ENCODE measurements at regions not wholly inside any gene's neighbourhood (a gene's known extent, or its start where the extent isn't known, plus 50 kb on each side); places are given as distances from the start of the nearest gene placed in this dataset.

GRCh38 chr16:74073456-74073855, 223.2 kb upstream of the PSMD7 start (continued):
- TF ChIP-seq ZNF274 (IDR thresholded peaks at IDR 0.05; ENCODE audit: insufficient read depth, insufficient read length): no peak
- no peak for TF ChIP-seq EP300 (IDR thresholded peaks at IDR 0.05; ENCODE audit: borderline replicate concordance in 1 of 2, control insufficient read depth in 1 of 2, low read depth in 2 of 2, low read length in 2 of 2)
- TF ChIP-seq RELB (IDR thresholded peaks at IDR 0.05; ENCODE audit: low read depth): no peak
- TF ChIP-seq ESRRA (IDR thresholded peaks at IDR 0.05; ENCODE audit: low read length): no peak
- TF ChIP-seq, protein P1, sequence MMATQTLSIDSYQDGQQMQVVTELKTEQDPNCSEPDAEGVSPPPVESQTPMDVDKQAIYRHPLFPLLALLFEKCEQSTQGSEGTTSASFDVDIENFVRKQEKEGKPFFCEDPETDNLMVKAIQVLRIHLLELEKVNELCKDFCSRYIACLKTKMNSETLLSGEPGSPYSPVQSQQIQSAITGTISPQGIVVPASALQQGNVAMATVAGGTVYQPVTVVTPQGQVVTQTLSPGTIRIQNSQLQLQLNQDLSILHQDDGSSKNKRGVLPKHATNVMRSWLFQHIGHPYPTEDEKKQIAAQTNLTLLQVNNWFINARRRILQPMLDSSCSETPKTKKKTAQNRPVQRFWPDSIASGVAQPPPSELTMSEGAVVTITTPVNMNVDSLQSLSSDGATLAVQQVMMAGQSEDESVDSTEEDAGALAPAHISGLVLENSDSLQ (IDR thresholded peaks at IDR 0.05): no peak
- TF ChIP-seq, protein P2, sequence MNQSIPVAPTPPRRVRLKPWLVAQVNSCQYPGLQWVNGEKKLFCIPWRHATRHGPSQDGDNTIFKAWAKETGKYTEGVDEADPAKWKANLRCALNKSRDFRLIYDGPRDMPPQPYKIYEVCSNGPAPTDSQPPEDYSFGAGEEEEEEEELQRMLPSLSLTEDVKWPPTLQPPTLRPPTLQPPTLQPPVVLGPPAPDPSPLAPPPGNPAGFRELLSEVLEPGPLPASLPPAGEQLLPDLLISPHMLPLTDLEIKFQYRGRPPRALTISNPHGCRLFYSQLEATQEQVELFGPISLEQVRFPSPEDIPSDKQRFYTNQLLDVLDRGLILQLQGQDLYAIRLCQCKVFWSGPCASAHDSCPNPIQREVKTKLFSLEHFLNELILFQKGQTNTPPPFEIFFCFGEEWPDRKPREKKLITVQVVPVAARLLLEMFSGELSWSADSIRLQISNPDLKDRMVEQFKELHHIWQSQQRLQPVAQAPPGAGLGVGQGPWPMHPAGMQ (IDR thresholded peaks at IDR 0.05; ENCODE audit: borderline replicate concordance): no peak
- no peak for TF ChIP-seq BCL11A (IDR thresholded peaks at IDR 0.05; ENCODE audit: low read depth, low read length)

- no peaks in the 10 kb centered on the region for H4K20me1 ChIP-seq (ENCODE audit: control insufficient read depth, insufficient read depth)
Observed at GRCh38 chr16:74071996-74072535, 224.5 kb upstream of the PSMD7 start.

More at GRCh38 chr16:74071996-74072535, 224.5 kb upstream of the PSMD7 start:
- Histone ChIP-seq H3K79me2 (ENCODE audit: control insufficient read depth, insufficient read depth, low read length) (no peaks in the 10 kb centered on the region), H3K9me3 (replicated peaks; ENCODE audit: control insufficient read depth, insufficient read depth, low read length) (no peaks in the 10 kb centered on the region; the same call in 2 of the 3 replicates), H2AFZ (ENCODE audit: control insufficient read depth, low read depth, low read length) (no peak overlapping the region), H3K36me3 (ENCODE audit: control insufficient read depth in 2 of 2, insufficient read depth in 2 of 2, low read length in 1 of 2) (no peaks in the 10 kb centered on the region), H3K4me3 (no peak overlapping the region), H3K9ac (ENCODE audit: control insufficient read depth, insufficient read depth, low read length) (no peak overlapping the region), H3K4me2 (ENCODE audit: control insufficient read depth, insufficient read depth) (no peak overlapping the region), H3K27me3 (replicated peaks in 1 of 2; ENCODE audit: control insufficient read depth in 2 of 2, insufficient read depth in 2 of 2, low read length in 1 of 2) (no peaks in the 10 kb centered on the region), H3K4me1 (ENCODE audit: control insufficient read depth, insufficient read depth, low read length) (no peaks in the 10 kb centered on the region), H3K27ac (ENCODE audit: control insufficient read depth, insufficient read depth) (no peak overlapping the region)
- no peak for FAIRE-seq
- RAD21 ChIA-PET (ENCODE audit: unreplicated experiment): no interaction called here
- CTCF ChIA-PET: interaction anchor here (0.9 kb wide), 1 partner anchor 37 kb away, joined by 3 read pairs; no protein-coding TSS in a partner anchor
- intact Hi-C loops (cut with micrococcal nuclease; ENCODE audit: unreplicated experiment): no loop called here
- in situ Hi-C loops (cut with MboI): no loop called here
- SMC1A ChIA-PET (ENCODE audit: uncharacterized antibody, unreplicated experiment): interaction anchor here (1.4 kb wide), 1 partner anchor 11 kb away, joined by 3 read pairs; no protein-coding TSS in a partner anchor
- 35% methylated on average over 8 of the region's 8 CpGs for WGBS (ENCODE audit: insufficient coverage, insufficient replicate concordance, low lambda C conversion rate, missing lambda C conversion rate)
- peak; percentile 22 for ATAC-seq
- no TSS peak for BruUV-seq (replicated peaks)
- TF ChIP-seq JUNB (IDR thresholded peaks at IDR 0.05) (no peak), CHD1 (IDR thresholded peaks at IDR 0.05; ENCODE audit: low read depth, low read length) (no peak), BCL3 (IDR thresholded peaks at IDR 0.05; ENCODE audit: borderline replicate concordance, insufficient read depth, low read depth, low read length, poor library complexity, severe bottlenecking) (no peak), ZBED1 (IDR thresholded peaks at IDR 0.05; ENCODE audit: borderline replicate concordance) (no peak)
- TF ChIP-seq, protein P3, sequence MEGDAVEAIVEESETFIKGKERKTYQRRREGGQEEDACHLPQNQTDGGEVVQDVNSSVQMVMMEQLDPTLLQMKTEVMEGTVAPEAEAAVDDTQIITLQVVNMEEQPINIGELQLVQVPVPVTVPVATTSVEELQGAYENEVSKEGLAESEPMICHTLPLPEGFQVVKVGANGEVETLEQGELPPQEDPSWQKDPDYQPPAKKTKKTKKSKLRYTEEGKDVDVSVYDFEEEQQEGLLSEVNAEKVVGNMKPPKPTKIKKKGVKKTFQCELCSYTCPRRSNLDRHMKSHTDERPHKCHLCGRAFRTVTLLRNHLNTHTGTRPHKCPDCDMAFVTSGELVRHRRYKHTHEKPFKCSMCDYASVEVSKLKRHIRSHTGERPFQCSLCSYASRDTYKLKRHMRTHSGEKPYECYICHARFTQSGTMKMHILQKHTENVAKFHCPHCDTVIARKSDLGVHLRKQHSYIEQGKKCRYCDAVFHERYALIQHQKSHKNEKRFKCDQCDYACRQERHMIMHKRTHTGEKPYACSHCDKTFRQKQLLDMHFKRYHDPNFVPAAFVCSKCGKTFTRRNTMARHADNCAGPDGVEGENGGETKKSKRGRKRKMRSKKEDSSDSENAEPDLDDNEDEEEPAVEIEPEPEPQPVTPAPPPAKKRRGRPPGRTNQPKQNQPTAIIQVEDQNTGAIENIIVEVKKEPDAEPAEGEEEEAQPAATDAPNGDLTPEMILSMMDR (IDR thresholded peaks at IDR 0.05 in 2 of 3, conservative IDR thresholded peaks at IDR 0.05 in 1 of 3; ENCODE audit: control insufficient read depth in 2 of 3, extremely low read depth in 1 of 3, insufficient read depth in 1 of 3, low read depth in 3 of 3, low read length in 3 of 3): no peak
- POLR2A ChIA-PET: no interaction called here
- DNase-seq (ENCODE audit: low read depth, low spot score): no peak
